ENCODE measurements at regions not wholly inside any gene's neighbourhood (a gene's known extent, or its start where the extent isn't known, plus 50 kb on each side); places are given as distances from the start of the nearest gene placed in this dataset.
"Not testable (repeated sequence)": the region's sequence is repeated elsewhere in the genome, so short reads cannot be mapped to it uniquely, and the experiment has no call there.

- peaks cover 20% of the 10 kb centered on the region for H3K4me1 Mint-ChIP-seq
- no peaks in the 10 kb centered on the region for H3K36me3 Mint-ChIP-seq (ENCODE audit: low read depth)
- H3K27ac Mint-ChIP-seq = no peak overlapping the region
- no peak overlapping the region for H3K4me3 Mint-ChIP-seq
- H3K9me3 Mint-ChIP-seq = no peaks in the 10 kb centered on the region
- no peaks in the 10 kb centered on the region for H3K27me3 Mint-ChIP-seq
- no peak for ATAC-seq (replicated peaks)
These were observed 2095.9 kb downstream of the LRRC4C start for GRCh38 chr11:39363571-39363970.

GRCh38 chr11:39361557-39361956 lies 2097.9 kb downstream of the LRRC4C start:
- ATAC-seq (replicated peaks) = no peak
- H3K4me3 Mint-ChIP-seq = no peak overlapping the region
- no peak overlapping the region for H3K27ac Mint-ChIP-seq
- H3K36me3 Mint-ChIP-seq (ENCODE audit: low read depth) = no peaks in the 10 kb centered on the region
- H3K27me3 Mint-ChIP-seq = no peaks in the 10 kb centered on the region
- H3K9me3 Mint-ChIP-seq = no peaks in the 10 kb centered on the region
- peaks cover 3% of the 10 kb centered on the region for H3K4me1 Mint-ChIP-seq

GRCh38 chr11:39345834-39346442 lies 2113.5 kb downstream of the LRRC4C start:
- Mint-ChIP-seq H3K27me3 (no peaks in the 10 kb centered on the region), H3K36me3 (ENCODE audit: low read depth) (no peaks in the 10 kb centered on the region), H3K4me1 (no peaks in the 10 kb centered on the region), H3K27ac (no peak overlapping the region), H3K4me3 (no peak overlapping the region), H3K9me3 (no peaks in the 10 kb centered on the region)
- no peak for ATAC-seq (replicated peaks)

GRCh38 chr11:39341461-39341860 lies 2118.0 kb downstream of the LRRC4C start:
- Mint-ChIP-seq H3K36me3 (ENCODE audit: low read depth) (no peaks in the 10 kb centered on the region), H3K4me1 (no peaks in the 10 kb centered on the region), H3K27me3 (no peaks in the 10 kb centered on the region), H3K27ac (no peak overlapping the region), H3K9me3 (no peaks in the 10 kb centered on the region), H3K4me3 (no peak overlapping the region)
- ATAC-seq (replicated peaks) = no peak

GRCh38 chr11:39333006-39333405 lies 2126.4 kb downstream of the LRRC4C start:
- not testable (repeated sequence) for H3K27ac Mint-ChIP-seq; H3K4me1 Mint-ChIP-seq; H3K27me3 Mint-ChIP-seq; H3K4me3 Mint-ChIP-seq; H3K36me3 Mint-ChIP-seq (ENCODE audit: low read depth); H3K9me3 Mint-ChIP-seq; ATAC-seq (replicated peaks)

- Mint-ChIP-seq H3K36me3 (ENCODE audit: low read depth) (no peaks in the 10 kb centered on the region), H3K27me3 (no peaks in the 10 kb centered on the region), H3K27ac (no peak overlapping the region), H3K4me1 (no peaks in the 10 kb centered on the region), H3K9me3 (no peaks in the 10 kb centered on the region), H3K4me3 (no peak overlapping the region)
- no peak for ATAC-seq (replicated peaks)
These were observed 2132.2 kb downstream of the LRRC4C start for GRCh38 chr11:39327302-39327701.

GRCh38 chr11:39311888-39312287 lies 2147.6 kb downstream of the LRRC4C start:
- not testable (repeated sequence) for H3K9me3 Mint-ChIP-seq; ATAC-seq (replicated peaks); H3K27me3 Mint-ChIP-seq; H3K4me1 Mint-ChIP-seq; H3K27ac Mint-ChIP-seq; H3K4me3 Mint-ChIP-seq; H3K36me3 Mint-ChIP-seq (ENCODE audit: low read depth)

- H3K27ac Mint-ChIP-seq = no peak overlapping the region
- no peaks in the 10 kb centered on the region for H3K27me3 Mint-ChIP-seq
These were observed 2154.9 kb downstream of the LRRC4C start for GRCh38 chr11:39304586-39304985.

GRCh38 chr11:39294648-39295047 lies 2164.8 kb downstream of the LRRC4C start:
- Mint-ChIP-seq H3K9me3 (peaks cover 3% of the 10 kb centered on the region), H3K4me3 (no peak overlapping the region), H3K27me3 (no peaks in the 10 kb centered on the region), H3K36me3 (ENCODE audit: low read depth) (no peaks in the 10 kb centered on the region), H3K4me1 (no peaks in the 10 kb centered on the region), H3K27ac (no peak overlapping the region)
- no peak for ATAC-seq (replicated peaks)

More at GRCh38 chr11:39304586-39304985, 2154.9 kb downstream of the LRRC4C start:
- no peaks in the 10 kb centered on the region for H3K36me3 Mint-ChIP-seq (ENCODE audit: low read depth)
- H3K9me3 Mint-ChIP-seq = no peaks in the 10 kb centered on the region
- no peak for ATAC-seq (replicated peaks)
- H3K4me3 Mint-ChIP-seq = no peak overlapping the region
- H3K4me1 Mint-ChIP-seq = no peaks in the 10 kb centered on the region

GRCh38 chr11:39288011-39288410 lies 2171.4 kb downstream of the LRRC4C start:
- H3K27ac Mint-ChIP-seq = no peak overlapping the region
- no peak overlapping the region for H3K4me3 Mint-ChIP-seq
- no peaks in the 10 kb centered on the region for H3K27me3 Mint-ChIP-seq
- H3K4me1 Mint-ChIP-seq = no peaks in the 10 kb centered on the region
- peaks cover 3% of the 10 kb centered on the region for H3K9me3 Mint-ChIP-seq
- H3K36me3 Mint-ChIP-seq (ENCODE audit: low read depth) = no peaks in the 10 kb centered on the region
- no peak for ATAC-seq (replicated peaks)

- Mint-ChIP-seq H3K27ac (no peak overlapping the region), H3K36me3 (ENCODE audit: low read depth) (no peaks in the 10 kb centered on the region)
These were observed 2191.2 kb downstream of the LRRC4C start for GRCh38 chr11:39268176-39268690.

GRCh38 chr11:39255648-39256047 lies 2203.8 kb downstream of the LRRC4C start:
- peaks cover 25% of the 10 kb centered on the region for H3K9me3 Mint-ChIP-seq
- no peaks in the 10 kb centered on the region for H3K27me3 Mint-ChIP-seq
- H3K4me1 Mint-ChIP-seq = no peaks in the 10 kb centered on the region
- ATAC-seq (replicated peaks) = no peak
- H3K27ac Mint-ChIP-seq = no peak overlapping the region
- H3K4me3 Mint-ChIP-seq = no peak overlapping the region
- H3K36me3 Mint-ChIP-seq (ENCODE audit: low read depth) = no peaks in the 10 kb centered on the region

More at GRCh38 chr11:39268176-39268690, 2191.2 kb downstream of the LRRC4C start:
- Mint-ChIP-seq H3K4me3 (no peak overlapping the region), H3K4me1 (no peaks in the 10 kb centered on the region), H3K9me3 (peaks cover 4% of the 10 kb centered on the region), H3K27me3 (no peaks in the 10 kb centered on the region)
- ATAC-seq (replicated peaks) = no peak

- ATAC-seq (replicated peaks) = no peak
- Mint-ChIP-seq H3K27me3 (no peaks in the 10 kb centered on the region), H3K36me3 (ENCODE audit: low read depth) (no peaks in the 10 kb centered on the region), H3K27ac (no peak overlapping the region), H3K4me1 (no peaks in the 10 kb centered on the region), H3K4me3 (no peak overlapping the region), H3K9me3 (peaks cover 6% of the 10 kb centered on the region)
These were observed 2209.7 kb downstream of the LRRC4C start for GRCh38 chr11:39249566-39250365.

- Mint-ChIP-seq H3K4me3 (no peak overlapping the region), H3K27ac (no peak overlapping the region), H3K27me3 (no peaks in the 10 kb centered on the region), H3K4me1 (no peaks in the 10 kb centered on the region), H3K36me3 (ENCODE audit: low read depth) (no peaks in the 10 kb centered on the region), H3K9me3 (no peaks in the 10 kb centered on the region)
- ATAC-seq (replicated peaks) = no peak
These were observed 2211.8 kb downstream of the LRRC4C start for GRCh38 chr11:39247570-39248137.

- Mint-ChIP-seq H3K4me3 (no peak overlapping the region), H3K4me1 (no peaks in the 10 kb centered on the region), H3K9me3 (peaks cover 5% of the 10 kb centered on the region), H3K27me3 (no peaks in the 10 kb centered on the region), H3K27ac (no peak overlapping the region), H3K36me3 (ENCODE audit: low read depth) (no peaks in the 10 kb centered on the region)
- ATAC-seq (replicated peaks) = no peak
These were observed 2219.9 kb downstream of the LRRC4C start for GRCh38 chr11:39239553-39239952.

Data from activated T-helper 17 cell treated with anti-CD3 and anti-CD28 coated beads, Interleukin-2, amount 50 U/mL, for 72 hours (primary cell).